Transverse colon (tissue), 4 donors: ENCODE measurements at regions not wholly inside any gene's neighbourhood (a gene's known extent, or its start where the extent isn't known, plus 50 kb on each side); places are given as distances from the start of the nearest gene placed in this dataset.
"Not testable (repeated sequence)": the region's sequence is repeated elsewhere in the genome, so short reads cannot be mapped to it uniquely, and the experiment has no call there.

Experiments used
- DNase-seq: peaks from one replicate; pipeline ENCODE4 v3.0.0-alpha.2; 2019
- H3K27ac ChIP-seq, 4 donors: fragments of 200-600 bp; sonication (generic); 2 replicates each; pipeline ENCODE4 v1.5.1; 2016 to 2018; ENCODE audit warnings: inconsistent platforms in 4 of 4
- H3K27me3 ChIP-seq: fragments of 200-600 bp; sonication (generic); 2 replicates; pipeline ENCODE4 v1.5.1; 2017; ENCODE audit warnings: inconsistent platforms
- H3K36me3 ChIP-seq, 4 donors: fragments of 200-600 bp; sonication (generic); 2 replicates each; pipeline ENCODE4 v1.5.1; 2017 to 2019; ENCODE audit warnings: inconsistent platforms in 4 of 4
- H3K4me1 ChIP-seq, 4 donors: fragments of 200-600 bp; sonication (generic); 2 replicates each; pipeline ENCODE4 v1.5.1; 2017 to 2020; ENCODE audit warnings: inconsistent platforms in 4 of 4
- H3K4me3 ChIP-seq, 4 donors: fragments of 200-600 bp; sonication (generic); 1 replicate in 1 of 4; 2 replicates in 3 of 4; pipeline versions ENCODE4 v1.5.1 to v1.6.1; 2017 to 2019; ENCODE audit warnings: inconsistent platforms in 4 of 4
- H3K9me3 ChIP-seq, 2 donors: fragments of 200-600 bp; sonication (generic); 2 replicates each; pipeline ENCODE4 v1.5.1; 2017 to 2019; ENCODE audit warnings: inconsistent platforms in 2 of 2
- CTCF ChIP-seq, 5 experiments: fragments of 200-600 bp in 3 of 5; fragments of 450-650 bp in 2 of 5; sonication (generic) in 3 of 5; IDR thresholded peaks; 1 replicate in 2 of 5; 2 replicates in 3 of 5; pipeline ENCODE4 v1.5.1; 2016 to 2017; ENCODE audit warnings: antibody characterized with exemption in 5 of 5, inconsistent platforms in 3 of 5, mild to moderate bottlenecking in 2 of 5, moderate library complexity in 1 of 5
- EP300 ChIP-seq: sonication (generic); formaldehyde crosslinking; IDR thresholded peaks from one replicate; pipeline ENCODE4 v1.6.1; 2017; ENCODE audit warnings: antibody characterized with exemption, low read depth
- POLR2A ChIP-seq: fragments of 450-650 bp; IDR thresholded peaks from one replicate; pipeline ENCODE4 v1.6.1; 2016; ENCODE audit warnings: antibody characterized with exemption, mild to moderate bottlenecking, moderate library complexity
- POLR2AphosphoS5 ChIP-seq, 3 donors: sonication (generic); formaldehyde crosslinking; IDR thresholded peaks; one replicate each; pipeline ENCODE4 v1.6.1; 2016; ENCODE audit warnings: antibody characterized with exemption in 3 of 3
- WGBS, 2 donors: methylation state at CpG; one replicate each; pipeline ENCODE4 v1.1.5; 2018; ENCODE audit warnings: low coverage in 1 of 2; 5-methylcytosine and 5-hydroxymethylcytosine counted together
- in situ Hi-C, 4 donors: fragments of 200-750 bp; cut with MboI; loops; one replicate each; pipeline versions ENCODE4 v1.15.0 to v1.15.1; 2017; ENCODE audit warnings: low sequenced_read_pairs in 3 of 4, low pct_ligation_motif_present in 1 of 4, low pct_unique_long_range_greater_than_20kb in 1 of 4
- intact Hi-C: fragments of 100-400 bp; cut with DNase I; formaldehyde crosslinking; loops from one replicate; pipeline ENCODE4 v1.15.1; 2023; ENCODE audit warnings: low total_unique reads

- 35% methylated on average over 1 of the region's 1 CpG; no CpG with 5 or more reads in 1 of the 2 donors for WGBS, 2 donors
- peak; percentile 22 for TF ChIP-seq EP300
- no peak for TF ChIP-seq CTCF (IDR thresholded peaks at IDR 0.05)
- TF ChIP-seq POLR2AphosphoS5 (IDR thresholded peaks at IDR 0.05), result peak; percentile 62 to 83 (median 70)
- no peak for TF ChIP-seq POLR2A
- H3K9me3 ChIP-seq, result no peaks in the 10 kb centered on the region
- peaks cover 0 to 19% (median 9%) of the 10 kb centered on the region in 4 donors for H3K4me1 ChIP-seq
- in situ Hi-C loops, result no loop called here
- intact Hi-C loops, result loop anchor here (10.0 kb wide), 1 partner anchor 50 kb away; the partner anchor contains the start of gene SIRPA
- H3K36me3 ChIP-seq, result no peaks in the 10 kb centered on the region
- no peaks in the 10 kb centered on the region for H3K27me3 ChIP-seq
- DNase-seq, result no peak
- H3K4me3 ChIP-seq, result no peak overlapping the region
- H3K27ac ChIP-seq, result peak overlapping the region; percentile 49 to 82 (median 69)
These were observed 50.1 kb upstream of the SIRPA start for GRCh38 chr20:1845163-1845523.

- H3K27ac ChIP-seq, result peak overlapping the region; percentile 49 to 82 (median 69)
- peak; percentile 64 for DNase-seq
- no peaks in the 10 kb centered on the region for H3K27me3 ChIP-seq
- H3K9me3 ChIP-seq, result no peaks in the 10 kb centered on the region
- intact Hi-C loops (loop anchor here (10.0 kb wide), 1 partner anchor 50 kb away; the partner anchor contains the start of gene SIRPA), in situ Hi-C loops (no loop called here)
- TF ChIP-seq POLR2A (no peak), POLR2AphosphoS5 (IDR thresholded peaks at IDR 0.05) (peak in 2 of 3 donors; percentile 30 to 71)
- WGBS, 2 donors, result 33 to 37% methylated on average over 2 to 10 of the region's 10 CpGs
- H3K36me3 ChIP-seq, result no peaks in the 10 kb centered on the region
- peaks cover 0 to 21% (median 9%) of the 10 kb centered on the region in 4 donors for H3K4me1 ChIP-seq
- H3K4me3 ChIP-seq, result no peak overlapping the region
These were observed 50.7 kb upstream of the SIRPA start for GRCh38 chr20:1844325-1845162.

GRCh38 chr20:1842281-1842680, 52.9 kb upstream of the SIRPA start:
- 75 to 81% methylated on average over 7 of the region's 7 CpGs for WGBS, 2 donors
- no peak for TF ChIP-seq EP300
- Histone ChIP-seq H3K27me3 (no peaks in the 10 kb centered on the region), H3K36me3 (no peaks in the 10 kb centered on the region), H3K4me3 (no peak overlapping the region), H3K27ac (peak overlapping the region in 3 of 4 donors; percentile 53 to 77 (median 65)), H3K4me1 (peaks cover 0 to 26% (median 9%) of the 10 kb centered on the region in 4 donors), H3K9me3 (no peaks in the 10 kb centered on the region)
- in situ Hi-C loops (no loop called here), intact Hi-C loops (loop anchor here (10.0 kb wide), 1 partner anchor 53 kb away; the partner anchor contains the start of gene SIRPA)
- DNase-seq, result no peak

- intact Hi-C loops, result loop anchor here (10.0 kb wide), 1 partner anchor 53 kb away; the partner anchor contains the start of gene SIRPA
- Histone ChIP-seq H3K36me3 (no peaks in the 10 kb centered on the region), H3K9me3 (no peaks in the 10 kb centered on the region), H3K27ac (peak overlapping the region; percentile 50 to 77 (median 59)), H3K27me3 (no peaks in the 10 kb centered on the region), H3K4me1 (peaks cover 0 to 26% (median 9%) of the 10 kb centered on the region in 4 donors), H3K4me3 (no peak overlapping the region)
- 77 to 80% methylated on average over 2 to 6 of the region's 6 CpGs for WGBS, 2 donors
- in situ Hi-C loops, result no loop called here
- DNase-seq, result peak; percentile 35
- TF ChIP-seq EP300, result peak; percentile 31
- no peak for TF ChIP-seq POLR2AphosphoS5 (IDR thresholded peaks at IDR 0.05)
These were observed 53.6 kb upstream of the SIRPA start for GRCh38 chr20:1841554-1842140.

- peaks cover 0 to 26% (median 9%) of the 10 kb centered on the region in 4 donors for H3K4me1 ChIP-seq
- H3K27me3 ChIP-seq, result no peaks in the 10 kb centered on the region
- H3K36me3 ChIP-seq, result no peaks in the 10 kb centered on the region
- intact Hi-C loops, result loop anchor here (10.0 kb wide), 1 partner anchor 54 kb away; the partner anchor contains the start of gene SIRPA
- in situ Hi-C loops, result no loop called here
- TF ChIP-seq POLR2AphosphoS5 (IDR thresholded peaks at IDR 0.05) (no peak), POLR2A (no peak), CTCF (IDR thresholded peaks at IDR 0.05) (no peak), EP300 (no peak)
- no peak overlapping the region for H3K4me3 ChIP-seq
- DNase-seq, result no peak
- H3K27ac ChIP-seq, result peak overlapping the region; percentile 50 to 77 (median 59)
- H3K9me3 ChIP-seq, result no peaks in the 10 kb centered on the region
- WGBS, 2 donors, result 73 to 77% methylated on average over 4 to 7 of the region's 7 CpGs
These were observed 54.2 kb upstream of the SIRPA start for GRCh38 chr20:1840817-1841553.

- H3K27me3 ChIP-seq, H3K36me3 ChIP-seq, H3K4me3 ChIP-seq, H3K9me3 ChIP-seq, DNase-seq, in situ Hi-C loops: not testable (repeated sequence)
- 61 to 62% methylated on average over 23 of the region's 23 CpGs for WGBS, 2 donors
- Histone ChIP-seq H3K27ac (peak overlapping the region in 3 of 4 donors; percentile 5 to 77 (median 33)), H3K4me1 (peaks cover 0 to 30% (median 5%) of the 10 kb centered on the region in 4 donors)
- intact Hi-C loops, result loop anchor here (10.0 kb wide), 1 partner anchor 55 kb away; the partner anchor contains the start of gene SIRPA
These were observed 55.6 kb upstream of the SIRPA start for GRCh38 chr20:1839376-1840317.
